HG02642 (cell line): ENCODE measurements at regions not wholly inside any gene's neighbourhood (a gene's known extent, or its start where the extent isn't known, plus 50 kb on each side); places are given as distances from the start of the nearest gene placed in this dataset.
"Not testable (repeated sequence)": the region's sequence is repeated elsewhere in the genome, so short reads cannot be mapped to it uniquely, and the experiment has no call there.

Experiments
- ATAC-seq: cut with Tn5 transposase; IDR thresholded peaks from one replicate; pipeline ENCODE4 v1.9.1; 2021; ENCODE audit warnings: mild to moderate bottlenecking; ENCODE audit not compliant: unreplicated experiment, poor library complexity

DNA sequence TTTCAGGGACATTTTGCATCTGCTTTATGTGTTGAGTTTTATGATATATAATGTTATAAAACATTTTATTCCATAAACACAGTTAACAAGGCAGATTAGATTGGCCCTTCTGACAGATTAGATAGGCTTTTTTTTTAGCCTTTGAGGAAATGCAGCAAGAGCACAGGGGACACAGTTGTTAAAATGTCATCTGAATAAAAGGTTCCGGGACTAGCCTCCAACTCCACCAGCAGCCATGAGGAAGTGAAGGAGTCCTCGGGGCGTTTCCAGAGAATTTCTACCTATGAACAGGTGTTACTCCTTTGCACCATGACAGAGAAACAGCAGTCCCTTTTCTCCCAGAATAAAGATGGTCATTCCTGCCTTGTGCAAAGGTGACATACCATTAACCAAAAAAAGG is 167.8 kb upstream of the KBTBD8 start:
- no peak for ATAC-seq

DNA sequence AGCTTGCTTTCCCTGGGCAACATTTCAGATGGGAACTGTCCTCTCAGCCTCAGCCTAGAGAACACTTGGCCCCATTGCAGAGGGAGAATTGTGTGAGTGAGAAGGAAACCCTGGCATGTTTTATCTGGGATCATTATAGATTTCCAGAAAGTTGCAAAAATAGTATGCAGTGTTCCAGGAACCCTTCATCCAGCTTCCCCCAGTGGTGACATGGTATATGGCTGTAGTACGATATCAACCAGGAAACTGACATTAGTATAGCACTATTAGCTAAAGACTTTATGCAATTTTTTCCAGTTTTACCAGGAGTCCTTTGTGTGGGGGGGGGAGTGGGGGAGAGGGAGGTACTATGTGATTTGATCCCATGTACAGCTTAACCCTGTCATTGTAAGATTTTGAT is 166.2 kb upstream of the KBTBD8 start:
- no peak for ATAC-seq

DNA sequence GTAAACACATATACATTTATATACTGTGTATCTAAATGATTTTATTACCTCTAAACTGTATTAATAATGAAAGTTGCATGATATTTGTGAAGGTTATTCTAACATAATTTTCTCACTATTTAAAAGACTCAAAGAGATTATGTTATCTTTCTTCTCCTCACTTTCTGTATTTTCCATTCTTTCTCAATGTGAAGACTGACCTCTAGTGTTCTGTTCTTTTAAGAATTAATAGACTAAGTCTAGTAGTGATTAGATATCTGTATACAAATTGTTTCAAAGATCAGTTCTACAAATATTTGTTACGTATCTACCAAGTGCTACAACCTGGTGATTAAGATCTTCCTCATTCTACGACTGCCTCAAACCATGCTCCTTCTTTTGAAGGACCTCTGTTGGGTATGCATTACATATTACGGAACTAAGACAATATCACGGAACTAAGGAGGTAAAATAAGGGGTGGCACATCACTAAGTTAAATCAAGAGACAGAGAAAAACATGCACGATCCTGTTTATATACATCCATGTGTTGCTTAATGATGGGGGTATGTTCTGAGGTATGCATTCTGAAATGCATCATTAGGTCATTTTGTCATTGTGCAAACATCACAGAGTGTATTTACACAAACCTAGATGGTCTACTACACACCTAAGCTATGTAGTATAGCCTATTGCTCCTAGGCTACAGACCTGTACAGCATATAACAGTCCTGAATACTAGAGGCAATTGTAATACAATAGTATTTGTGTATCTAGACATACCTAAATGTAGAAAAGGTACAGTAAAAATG is 161.5 kb upstream of the KBTBD8 start:
- ATAC-seq = no peak

DNA sequence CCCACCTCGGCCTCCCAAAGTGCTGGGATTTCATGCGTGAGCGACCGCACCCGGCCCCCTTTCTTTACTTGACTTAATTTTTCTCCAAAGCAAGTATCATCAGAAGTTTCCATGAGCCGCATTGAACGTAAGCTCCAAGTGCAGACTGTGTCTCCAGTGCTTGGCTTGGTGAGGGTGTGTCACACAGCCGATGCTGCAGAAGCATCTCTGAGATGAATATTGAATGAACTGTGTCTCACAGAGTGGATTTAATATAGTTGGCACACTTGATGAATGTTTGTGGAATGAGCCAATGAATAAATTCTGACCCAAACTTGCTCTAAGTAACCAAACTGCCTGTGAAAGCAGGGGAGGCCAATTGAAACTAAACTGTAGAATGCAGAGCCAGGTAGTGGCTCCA is 159.4 kb upstream of the KBTBD8 start:
- no peak for ATAC-seq

DNA sequence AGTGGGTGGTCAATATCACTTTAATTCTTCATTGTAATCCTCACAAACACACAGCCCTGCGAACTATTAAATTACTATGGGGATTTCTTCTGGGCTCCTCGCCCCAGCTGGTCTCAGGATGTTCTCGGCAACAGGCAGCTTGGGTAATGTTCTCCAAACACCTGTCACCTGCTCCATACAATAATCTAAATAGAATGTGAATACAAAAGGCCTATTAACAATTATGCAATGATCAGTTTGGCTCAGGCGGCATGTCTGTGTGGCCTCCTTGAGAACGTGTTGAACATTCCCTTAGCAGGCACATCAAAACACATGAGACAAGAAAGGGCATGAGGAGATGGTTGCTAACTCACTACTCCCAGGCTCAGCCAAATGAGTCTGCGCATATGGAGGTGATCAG is 158.6 kb upstream of the KBTBD8 start:
- ATAC-seq = no peak

DNA sequence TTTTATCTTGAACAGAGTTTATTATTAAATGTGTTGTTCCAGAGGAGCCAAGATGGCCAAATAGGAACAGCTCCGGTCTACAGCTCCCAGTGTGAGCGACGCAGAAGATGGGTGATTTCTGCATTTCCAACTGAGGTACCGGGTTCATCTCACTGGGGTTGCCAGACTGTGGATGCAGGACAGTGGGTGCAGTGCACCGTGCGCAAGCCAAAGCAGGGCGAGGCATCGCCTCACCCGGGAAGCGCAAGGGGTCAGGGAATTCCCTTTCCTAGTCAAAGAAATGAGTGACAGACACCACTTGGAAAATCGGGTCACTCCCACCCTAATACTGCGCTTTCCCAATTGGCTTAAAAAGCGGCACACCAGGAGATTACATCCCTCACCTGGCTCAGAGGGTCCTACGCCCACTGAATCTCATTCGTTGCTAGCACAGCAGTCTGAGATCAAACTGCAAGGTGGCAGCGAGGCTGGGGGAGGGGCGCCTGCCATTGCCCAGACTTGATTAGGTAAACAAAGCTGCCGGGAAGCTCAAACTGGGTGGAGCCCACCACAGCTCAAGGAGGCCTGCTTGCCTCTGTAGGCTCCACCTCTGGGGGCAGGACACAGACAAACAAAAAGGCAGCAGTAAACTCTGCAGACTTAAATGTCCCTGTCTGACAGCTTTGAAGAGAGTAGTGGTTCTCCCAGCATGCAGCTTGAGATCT is 155.2 kb upstream of the KBTBD8 start:
- ATAC-seq = not testable (repeated sequence)

DNA sequence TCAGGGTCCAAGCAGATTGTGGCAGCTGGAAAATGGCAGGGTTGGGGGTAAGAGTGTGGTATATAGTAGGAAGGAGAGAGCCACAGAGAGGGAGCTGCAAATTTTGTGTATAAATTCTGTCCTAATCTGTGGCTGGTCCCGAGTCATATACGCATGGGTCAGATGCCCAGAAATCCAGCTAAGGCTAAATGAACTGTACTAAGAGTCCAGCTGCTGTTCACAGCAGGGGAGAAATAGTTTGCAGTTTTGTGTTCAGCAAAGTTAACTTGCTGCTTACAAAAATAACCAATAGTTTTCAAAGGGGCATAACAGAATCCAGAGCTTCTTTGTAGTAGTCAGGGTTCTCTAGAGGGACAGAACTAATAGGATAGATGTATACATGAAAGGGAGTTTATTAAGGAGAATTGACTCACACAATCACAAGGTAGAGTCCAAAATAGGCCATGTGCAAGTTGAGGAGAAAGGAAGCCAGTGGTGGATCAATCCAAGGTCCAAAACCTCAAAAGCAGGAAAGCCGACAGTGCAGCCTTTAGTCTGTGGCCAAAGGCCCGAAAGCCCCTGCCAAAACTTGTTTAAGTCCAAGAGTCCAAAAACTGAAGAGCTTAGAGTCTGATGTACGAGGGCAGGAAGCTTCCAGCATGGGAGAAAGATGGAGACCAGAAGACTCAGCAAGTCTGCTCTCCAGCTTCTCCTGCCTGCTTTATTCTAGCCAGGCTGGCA is 146.1 kb upstream of the KBTBD8 start:
- no peak for ATAC-seq

DNA sequence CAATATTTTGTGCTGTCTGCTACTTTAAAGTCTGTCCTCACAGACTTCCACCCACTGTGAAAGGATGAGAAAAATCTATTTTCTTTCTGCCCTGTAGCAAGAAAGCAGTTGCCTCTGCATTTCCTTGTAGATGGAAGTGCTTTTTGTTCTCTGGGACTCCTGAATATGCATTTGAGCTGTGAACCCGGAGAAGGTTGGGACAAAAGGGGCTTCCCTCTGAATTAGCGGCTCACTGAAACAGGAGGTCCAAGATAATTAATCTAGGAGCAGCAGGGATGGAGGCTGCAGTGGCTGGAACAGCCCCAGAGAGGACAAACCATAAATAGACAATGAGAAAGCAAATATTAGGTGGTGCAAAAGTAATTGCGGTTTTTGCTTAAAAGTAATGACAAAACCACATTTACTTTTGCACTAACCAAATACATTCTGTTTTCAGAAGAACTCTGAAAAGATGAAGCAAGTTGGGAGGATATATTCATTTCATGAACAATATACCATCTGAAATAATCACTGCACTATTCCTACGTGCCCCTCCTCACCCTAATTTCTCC is 143.4 kb upstream of the KBTBD8 start:
- no peak for ATAC-seq

DNA sequence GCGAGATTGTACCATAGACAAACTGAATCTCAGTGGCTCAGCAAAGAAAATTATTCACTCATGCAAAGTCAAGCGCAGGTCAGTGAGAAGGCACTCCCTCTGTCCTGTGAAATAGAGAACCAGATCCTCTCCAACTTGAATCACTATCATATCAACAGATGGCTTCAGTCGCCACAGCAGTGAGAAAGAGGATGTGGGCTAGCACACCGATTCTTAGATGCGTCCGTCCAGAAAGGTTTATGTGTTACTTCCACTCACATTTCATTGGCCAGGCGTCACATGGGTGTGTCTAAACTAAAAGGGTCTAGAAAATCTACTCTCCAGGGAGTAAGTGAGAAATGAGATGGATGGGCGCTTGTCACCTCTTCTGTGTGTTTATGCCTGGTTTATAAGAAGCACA is 141.6 kb upstream of the KBTBD8 start:
- peak; percentile 58 for ATAC-seq

DNA sequence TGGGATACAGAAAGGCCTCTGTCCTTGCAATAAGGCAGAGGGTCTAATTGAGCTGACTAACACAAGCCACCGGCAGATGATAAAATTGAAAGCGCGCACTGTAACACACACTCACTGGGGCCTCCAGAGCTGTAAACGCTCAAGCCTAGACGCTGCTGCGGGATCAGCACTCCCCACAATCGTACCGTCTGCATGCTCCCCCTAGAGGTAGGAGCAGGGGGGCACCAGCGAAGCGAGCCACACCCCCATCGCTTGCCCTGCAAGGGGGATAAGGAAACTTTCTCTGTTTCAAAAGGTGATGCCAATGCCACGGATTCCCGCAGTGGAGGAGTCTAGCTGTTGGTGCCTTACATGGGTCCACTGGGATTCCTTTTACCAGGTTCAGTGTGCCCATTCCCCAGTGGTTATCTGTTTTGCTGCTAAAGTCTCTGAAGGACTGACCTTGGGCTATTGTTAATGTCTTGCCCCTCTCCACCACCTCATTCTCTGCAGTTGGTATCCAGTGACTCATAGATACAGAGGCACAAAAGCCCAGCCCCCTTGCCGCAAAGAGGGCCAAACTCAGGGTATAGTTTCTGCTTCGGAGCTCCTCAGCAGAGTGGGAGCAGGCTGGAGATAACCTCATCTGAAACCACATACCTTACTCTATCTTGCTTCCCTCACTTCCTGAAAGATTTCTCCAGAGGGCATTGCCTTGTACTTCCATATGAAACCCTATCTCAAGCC is 139.3 kb upstream of the KBTBD8 start:
- no peak for ATAC-seq

DNA sequence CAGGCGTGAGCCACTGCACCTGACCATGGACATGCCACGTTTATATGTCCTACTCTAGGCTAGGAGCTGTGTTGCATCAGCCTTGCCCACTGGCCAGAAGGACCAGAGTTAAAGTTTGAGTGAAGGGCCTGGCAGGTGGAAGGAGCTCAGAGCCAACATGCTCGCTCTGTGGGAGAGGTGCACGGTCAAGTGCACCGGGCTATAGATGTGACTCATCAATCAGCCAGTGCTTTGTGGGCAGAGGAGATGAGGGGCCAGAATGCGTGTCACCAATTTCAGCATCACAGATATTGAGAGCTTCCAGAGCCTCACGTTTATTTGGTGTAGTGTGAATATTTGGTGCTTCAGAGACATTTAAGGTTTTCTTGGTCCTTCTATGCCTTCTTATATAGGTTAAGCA is 137.3 kb upstream of the KBTBD8 start:
- ATAC-seq = no peak

DNA sequence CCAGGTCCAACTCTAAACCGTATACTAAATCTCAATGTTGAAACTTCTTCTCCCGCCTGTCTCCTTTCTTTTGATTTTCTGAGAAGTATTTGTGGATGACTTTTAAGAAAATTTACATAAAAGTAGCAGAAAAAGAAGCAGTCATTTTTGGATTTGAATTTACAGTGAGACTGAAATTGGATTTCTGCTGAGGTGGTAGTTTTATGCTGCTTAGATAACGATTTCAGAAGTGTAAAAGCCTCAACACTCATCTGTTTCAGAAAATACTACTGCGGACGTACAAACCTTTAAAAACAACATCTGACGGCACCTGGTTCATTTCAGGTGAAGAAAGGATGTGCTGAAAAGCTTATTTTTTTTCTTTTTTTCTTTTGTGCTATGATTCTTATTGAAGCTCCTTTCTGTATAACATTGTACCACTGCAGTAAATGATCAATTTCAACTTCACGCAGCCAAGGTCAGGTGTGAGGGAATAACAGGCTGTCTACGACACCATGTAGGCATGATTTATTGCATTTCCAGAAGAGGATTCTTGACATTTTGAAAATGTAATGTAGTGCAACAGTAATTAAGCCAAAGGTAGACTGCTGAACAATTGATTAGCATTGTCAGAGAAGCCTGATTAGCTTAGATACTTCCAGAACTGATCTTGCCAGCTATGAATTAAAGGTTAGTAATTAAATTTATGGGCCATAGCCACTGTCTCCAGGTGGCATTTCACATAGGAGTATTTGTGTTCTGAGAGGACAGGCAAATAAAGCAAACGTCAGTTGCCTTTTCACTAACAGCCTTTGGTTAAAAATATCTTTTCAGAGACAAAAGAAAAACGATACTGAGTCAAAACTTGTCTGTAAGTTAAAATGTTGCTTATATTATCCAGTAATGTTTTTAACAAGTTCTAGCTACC is 134.6 kb upstream of the KBTBD8 start:
- no peak for ATAC-seq

DNA sequence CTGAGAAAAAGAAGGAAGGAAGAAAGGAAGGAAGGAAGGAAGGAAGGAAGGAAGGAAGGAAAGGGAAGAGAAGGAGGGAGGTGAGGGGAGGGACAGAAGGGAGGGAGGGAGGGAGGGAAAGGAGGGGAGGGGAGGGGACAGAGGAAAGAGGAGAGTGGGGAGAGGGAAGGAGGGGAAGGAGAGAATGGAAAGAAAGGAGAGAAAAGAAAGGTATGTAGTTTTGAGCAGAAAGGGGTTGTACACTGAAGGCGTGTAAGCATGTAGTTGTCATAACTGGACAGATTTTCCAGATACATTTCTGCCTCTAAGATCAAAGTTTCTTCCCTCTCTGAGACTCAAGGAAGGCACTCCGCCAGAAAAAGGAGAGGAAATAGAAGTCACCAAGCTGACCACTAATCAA is 113.4 kb upstream of the KBTBD8 start:
- no peak for ATAC-seq

DNA sequence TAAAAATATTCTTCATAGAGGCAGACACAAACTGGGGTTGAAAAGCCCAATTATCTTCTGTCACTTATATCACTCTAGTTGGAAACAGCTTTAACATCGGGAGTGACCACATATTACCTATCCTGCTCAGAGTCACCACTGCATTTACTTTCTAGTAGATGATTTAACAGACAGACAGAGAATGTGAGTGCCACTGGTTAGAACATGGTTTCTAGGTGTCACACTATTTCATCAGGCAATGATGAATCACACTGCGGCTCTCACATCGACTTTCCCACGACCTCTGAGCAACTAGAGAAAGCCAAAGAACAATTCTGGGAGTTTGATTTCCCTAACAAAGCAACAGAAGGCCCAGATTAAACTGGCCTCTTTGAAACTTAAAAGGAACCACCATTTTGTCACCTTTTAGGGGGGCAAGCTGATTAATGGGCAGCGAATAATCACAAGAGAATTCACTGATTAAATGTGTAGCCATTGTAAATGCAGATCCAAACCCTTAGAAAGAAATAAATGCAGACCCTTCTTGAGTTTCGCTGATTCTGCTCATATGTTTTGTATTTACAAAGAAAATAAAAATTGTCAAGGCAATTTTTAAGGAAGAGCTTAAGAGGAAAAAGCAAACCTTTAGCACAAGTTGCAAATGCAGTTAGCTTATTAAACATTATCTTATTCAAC is 112.6 kb upstream of the KBTBD8 start:
- ATAC-seq = no peak

DNA sequence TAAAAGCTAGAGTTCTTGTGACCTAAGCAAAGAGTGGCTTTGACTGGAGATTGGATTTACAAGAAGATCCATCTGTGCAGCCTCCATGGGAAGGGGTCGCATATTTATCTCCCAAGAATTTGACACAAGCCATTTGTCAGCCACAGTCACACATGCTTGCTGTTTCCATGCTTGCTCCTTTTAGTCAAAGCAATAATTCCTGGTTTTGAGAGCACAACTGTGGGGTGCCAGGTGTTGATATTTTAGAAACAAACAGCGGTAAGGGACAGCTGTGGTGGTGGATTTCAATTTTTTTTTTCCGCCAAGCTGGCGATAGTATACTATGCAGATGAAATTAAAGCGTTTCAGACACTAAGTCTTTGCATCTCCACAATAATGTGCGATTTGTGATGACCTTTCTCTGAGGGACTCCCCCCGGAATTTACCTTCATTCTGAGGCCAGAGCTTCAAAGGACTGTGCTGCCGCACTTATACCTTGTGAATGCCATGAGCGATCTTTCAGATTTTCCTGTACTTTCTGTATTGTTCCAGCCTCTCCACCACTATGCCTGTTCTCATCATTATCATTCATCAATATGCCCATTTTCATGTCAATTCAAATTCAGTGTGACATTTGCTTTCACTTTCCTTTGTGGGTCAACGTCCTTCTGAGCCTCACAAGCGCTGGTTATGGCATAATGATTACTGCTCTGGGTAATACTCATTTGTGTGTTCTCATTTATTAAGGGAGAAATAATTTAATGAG is 108.2 kb upstream of the KBTBD8 start:
- no peak for ATAC-seq

DNA sequence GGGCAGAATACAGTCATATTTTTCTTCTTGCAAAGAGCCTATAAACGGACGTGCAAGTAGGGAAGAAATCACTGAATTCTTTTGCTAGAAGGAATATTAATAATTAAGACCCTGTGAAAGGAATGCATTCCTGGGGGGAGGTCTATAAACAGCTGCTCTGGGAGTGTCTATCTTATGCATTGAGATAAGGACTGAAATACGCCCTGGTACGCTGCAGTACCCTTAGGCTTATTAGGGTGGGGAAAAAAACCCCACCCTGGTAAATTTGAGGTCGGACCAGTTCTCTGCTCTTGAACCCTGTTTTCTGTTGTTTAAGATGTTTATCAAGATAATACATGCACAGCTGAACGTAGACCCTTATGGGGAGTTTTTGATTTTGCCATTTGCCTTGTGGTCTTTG is 100.0 kb upstream of the KBTBD8 start:
- ATAC-seq = no peak

DNA sequence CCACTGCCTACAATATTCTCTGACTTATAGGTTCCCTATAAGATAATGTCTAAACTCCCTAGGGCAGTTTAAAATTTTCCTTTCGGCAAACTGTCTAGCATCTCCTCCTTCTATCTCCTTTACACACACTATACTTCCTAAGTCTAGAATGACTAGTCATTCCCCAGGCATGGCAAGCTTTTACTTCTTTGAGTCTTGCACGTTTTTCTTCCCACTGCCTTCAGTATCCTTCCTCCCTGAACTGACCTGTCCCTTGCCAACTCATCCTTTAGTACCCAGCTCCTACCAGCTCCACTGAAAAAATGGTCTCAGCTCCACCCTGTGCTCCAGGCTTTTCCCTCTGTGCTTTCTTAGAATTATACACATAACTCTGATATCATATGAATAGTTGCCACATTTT is 93.8 kb upstream of the KBTBD8 start:
- ATAC-seq = no peak

DNA sequence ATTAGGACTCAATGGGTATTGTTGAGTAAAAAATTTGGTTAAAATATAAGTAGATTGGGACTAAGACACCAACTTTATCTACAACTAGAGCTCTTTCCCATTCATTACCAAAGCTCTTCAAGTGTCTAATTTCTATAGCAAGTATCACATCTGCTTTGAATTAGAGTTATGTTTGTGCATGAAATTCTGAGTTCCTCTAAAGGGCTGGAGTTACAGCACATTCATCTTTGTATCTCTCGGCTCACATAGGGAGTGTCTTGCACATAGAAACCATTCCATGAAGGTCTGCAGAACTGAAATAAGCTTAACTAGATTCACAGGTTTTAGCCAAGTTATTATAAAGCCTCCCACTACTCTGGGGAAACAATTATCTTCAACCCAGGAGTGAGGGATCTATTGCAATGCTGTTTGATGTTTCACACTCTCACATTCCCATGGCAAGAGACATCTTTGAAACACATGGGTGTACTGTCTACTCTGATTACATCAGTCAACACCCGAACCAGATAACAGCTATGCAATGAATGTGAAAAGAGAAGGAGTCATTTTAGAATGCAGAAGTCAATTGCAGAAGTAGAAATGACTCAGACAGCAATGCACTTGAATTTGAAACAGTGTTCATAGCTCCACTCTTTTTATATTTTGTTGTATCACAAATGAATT is 93.1 kb upstream of the KBTBD8 start:
- ATAC-seq = no peak
